Erythroblast (primary cell): ENCODE measurements at regions not wholly inside any gene's neighbourhood (a gene's known extent, or its start where the extent isn't known, plus 50 kb on each side); places are given as distances from the start of the nearest gene placed in this dataset.

Source experiments
- GATA1 ChIP-seq: IDR thresholded peaks from 2 replicates; pipeline ENCODE4 v1.6.1; 2011; ENCODE audit warnings: low read depth, mild to moderate bottlenecking, control low read depth, low read length, moderate library complexity
- POLR2A ChIP-seq: IDR thresholded peaks from 2 replicates; pipeline ENCODE4 v1.6.1; 2011; ENCODE audit warnings: mild to moderate bottlenecking, low read length

- TF ChIP-seq POLR2A: no peak
- no peak for TF ChIP-seq GATA1
Observed at GRCh38 chr2:67201521-67201920, 195.6 kb upstream of the ETAA1 start.
